OCI-LY1 (cell line): ENCODE measurements at regions not wholly inside any gene's neighbourhood (a gene's known extent, or its start where the extent isn't known, plus 50 kb on each side); places are given as distances from the start of the nearest gene placed in this dataset.
"Not testable (repeated sequence)": the region's sequence is repeated elsewhere in the genome, so short reads cannot be mapped to it uniquely, and the experiment has no call there.

ENCODE experiments used
- EZH2 ChIP-seq: fragments of 200-600 bp; sonication (generic), shearing (Covaris generic); IDR thresholded peaks from 2 replicates; pipeline ENCODE4 v1.8.0; 2017; ENCODE audit warnings: borderline replicate concordance, mixed run types, mild to moderate bottlenecking, antibody characterized with exemption, low read length, moderate library complexity, mixed read lengths
- TF ChIP-seq, protein P1 (sequence below): fragments of 200-600 bp; sonication (generic), shearing (Covaris generic); IDR thresholded peaks from 2 replicates; pipeline ENCODE4 v1.5.1; 2017; ENCODE audit warnings: mild to moderate bottlenecking, antibody characterized with exemption, low read length, moderate library complexity, mixed read lengths

- not testable (repeated sequence) for TF ChIP-seq EZH2
- TF ChIP-seq, protein P1, sequence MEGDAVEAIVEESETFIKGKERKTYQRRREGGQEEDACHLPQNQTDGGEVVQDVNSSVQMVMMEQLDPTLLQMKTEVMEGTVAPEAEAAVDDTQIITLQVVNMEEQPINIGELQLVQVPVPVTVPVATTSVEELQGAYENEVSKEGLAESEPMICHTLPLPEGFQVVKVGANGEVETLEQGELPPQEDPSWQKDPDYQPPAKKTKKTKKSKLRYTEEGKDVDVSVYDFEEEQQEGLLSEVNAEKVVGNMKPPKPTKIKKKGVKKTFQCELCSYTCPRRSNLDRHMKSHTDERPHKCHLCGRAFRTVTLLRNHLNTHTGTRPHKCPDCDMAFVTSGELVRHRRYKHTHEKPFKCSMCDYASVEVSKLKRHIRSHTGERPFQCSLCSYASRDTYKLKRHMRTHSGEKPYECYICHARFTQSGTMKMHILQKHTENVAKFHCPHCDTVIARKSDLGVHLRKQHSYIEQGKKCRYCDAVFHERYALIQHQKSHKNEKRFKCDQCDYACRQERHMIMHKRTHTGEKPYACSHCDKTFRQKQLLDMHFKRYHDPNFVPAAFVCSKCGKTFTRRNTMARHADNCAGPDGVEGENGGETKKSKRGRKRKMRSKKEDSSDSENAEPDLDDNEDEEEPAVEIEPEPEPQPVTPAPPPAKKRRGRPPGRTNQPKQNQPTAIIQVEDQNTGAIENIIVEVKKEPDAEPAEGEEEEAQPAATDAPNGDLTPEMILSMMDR = not testable (repeated sequence)
These were observed 676.4 kb upstream of the ZNF337 start for GRCh38 chr20:26373066-26373465.
